ENCODE measurements at regions not wholly inside any gene's neighbourhood (a gene's known extent, or its start where the extent isn't known, plus 50 kb on each side); places are given as distances from the start of the nearest gene placed in this dataset.
"Not testable (repeated sequence)": the region's sequence is repeated elsewhere in the genome, so short reads cannot be mapped to it uniquely, and the experiment has no call there.

GRCh38 chr21:10368323-10368798 is 153.0 kb upstream of the TPTE start:
- not testable (repeated sequence) for TF ChIP-seq CTCF (conservative IDR thresholded peaks at IDR 0.05; ENCODE audit: low read depth, low read length); POLR2A (IDR thresholded peaks at IDR 0.05; ENCODE audit: low read depth, low read length); NFE2L2 (IDR thresholded peaks at IDR 0.05; ENCODE audit: low read depth, low read length); SMC3 (IDR thresholded peaks at IDR 0.05; ENCODE audit: low read depth, low read length)

All from IMR-90 (cell line).